ENCODE measurements at regions not wholly inside any gene's neighbourhood (a gene's known extent, or its start where the extent isn't known, plus 50 kb on each side); places are given as distances from the start of the nearest gene placed in this dataset.
A peak's percentile ranks its signal among the peaks of the same experiment; 100 is the strongest.

DNA sequence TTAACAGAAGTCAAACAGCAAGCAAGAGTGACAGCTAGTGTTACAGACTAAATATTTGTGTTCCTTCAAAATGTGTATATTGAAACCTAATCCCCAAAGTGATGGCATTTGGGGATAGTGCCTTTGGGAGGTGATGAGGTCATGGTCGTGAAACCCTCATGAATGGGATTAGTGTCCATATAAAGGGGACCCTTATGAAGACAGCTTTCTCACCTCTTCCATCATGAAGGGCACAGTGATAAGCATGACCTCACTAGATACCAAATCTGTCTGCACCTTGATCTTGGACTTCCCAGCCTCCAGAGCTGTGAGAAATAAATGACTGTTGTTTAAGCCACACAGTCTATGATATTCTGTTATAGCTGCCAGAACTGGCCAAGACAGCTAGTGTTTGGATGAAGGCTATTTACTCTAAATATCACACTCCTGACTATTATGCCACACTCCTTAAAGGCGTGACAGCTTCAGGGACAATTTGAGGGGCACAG is 235.7 kb upstream of the TMEM72 start:
- WGBS, 2 donors: 74 to 81% methylated on average over 2 of the region's 2 CpGs
- intact Hi-C loops (cut with DNase I): loop anchor here in 1 of 10 donors (10.0 kb wide), 1 partner anchor 159 kb away; no protein-coding TSS in a partner anchor

DNA sequence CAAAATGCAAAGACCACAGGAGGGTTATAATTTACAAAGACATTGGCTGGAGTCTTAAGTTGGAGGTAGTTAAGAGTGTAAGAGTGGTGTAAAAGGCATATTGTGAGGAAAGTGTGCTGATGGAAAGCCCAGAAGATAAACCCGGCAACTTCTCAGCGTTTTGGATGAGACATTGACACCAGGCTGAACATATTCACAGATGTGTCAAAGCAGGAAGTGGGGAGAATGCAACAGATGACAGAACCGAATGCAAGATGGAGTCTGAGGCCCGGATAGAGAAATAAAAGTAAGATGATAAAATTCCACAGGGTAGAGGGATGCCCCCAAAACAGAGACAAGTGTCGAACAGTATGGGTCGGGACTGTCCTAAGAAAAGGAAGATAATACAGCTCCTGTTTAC is 230.4 kb upstream of the TMEM72 start:
- Histone ChIP-seq H3K36me3 (no peaks in the 10 kb centered on the region), H3K9me3 (no peaks in the 10 kb centered on the region), H3K27me3 (no peaks in the 10 kb centered on the region), H3K27ac (no peak overlapping the region), H3K4me3 (no peak overlapping the region), H3K4me1 (peaks cover 3 to 38% (median 14%) of the 10 kb centered on the region in 9 donors)
- 73 to 80% methylated on average over 6 of the region's 6 CpGs for WGBS, 2 donors
- ATAC-seq: no peak
- TF ChIP-seq, protein P1, sequence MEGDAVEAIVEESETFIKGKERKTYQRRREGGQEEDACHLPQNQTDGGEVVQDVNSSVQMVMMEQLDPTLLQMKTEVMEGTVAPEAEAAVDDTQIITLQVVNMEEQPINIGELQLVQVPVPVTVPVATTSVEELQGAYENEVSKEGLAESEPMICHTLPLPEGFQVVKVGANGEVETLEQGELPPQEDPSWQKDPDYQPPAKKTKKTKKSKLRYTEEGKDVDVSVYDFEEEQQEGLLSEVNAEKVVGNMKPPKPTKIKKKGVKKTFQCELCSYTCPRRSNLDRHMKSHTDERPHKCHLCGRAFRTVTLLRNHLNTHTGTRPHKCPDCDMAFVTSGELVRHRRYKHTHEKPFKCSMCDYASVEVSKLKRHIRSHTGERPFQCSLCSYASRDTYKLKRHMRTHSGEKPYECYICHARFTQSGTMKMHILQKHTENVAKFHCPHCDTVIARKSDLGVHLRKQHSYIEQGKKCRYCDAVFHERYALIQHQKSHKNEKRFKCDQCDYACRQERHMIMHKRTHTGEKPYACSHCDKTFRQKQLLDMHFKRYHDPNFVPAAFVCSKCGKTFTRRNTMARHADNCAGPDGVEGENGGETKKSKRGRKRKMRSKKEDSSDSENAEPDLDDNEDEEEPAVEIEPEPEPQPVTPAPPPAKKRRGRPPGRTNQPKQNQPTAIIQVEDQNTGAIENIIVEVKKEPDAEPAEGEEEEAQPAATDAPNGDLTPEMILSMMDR (IDR thresholded peaks at IDR 0.05): no peak
- intact Hi-C loops (cut with DNase I): loop anchor here in 1 of 10 donors (10.0 kb wide), 1 partner anchor 174 kb away; no protein-coding TSS in a partner anchor
- no peak for DNase-seq

More for the DNA sequence above, 235.7 kb upstream of the TMEM72 start:
- no peak for DNase-seq
- Histone ChIP-seq H3K4me1 (peaks cover 0 to 17% (median 0%) of the 10 kb centered on the region in 9 donors), H3K36me3 (no peaks in the 10 kb centered on the region), H3K9me3 (no peaks in the 10 kb centered on the region), H3K27me3 (no peaks in the 10 kb centered on the region), H3K27ac (no peak overlapping the region), H3K4me3 (no peak overlapping the region)
- TF ChIP-seq, protein P1 (IDR thresholded peaks at IDR 0.05): no peak
- ATAC-seq: no peak

DNA sequence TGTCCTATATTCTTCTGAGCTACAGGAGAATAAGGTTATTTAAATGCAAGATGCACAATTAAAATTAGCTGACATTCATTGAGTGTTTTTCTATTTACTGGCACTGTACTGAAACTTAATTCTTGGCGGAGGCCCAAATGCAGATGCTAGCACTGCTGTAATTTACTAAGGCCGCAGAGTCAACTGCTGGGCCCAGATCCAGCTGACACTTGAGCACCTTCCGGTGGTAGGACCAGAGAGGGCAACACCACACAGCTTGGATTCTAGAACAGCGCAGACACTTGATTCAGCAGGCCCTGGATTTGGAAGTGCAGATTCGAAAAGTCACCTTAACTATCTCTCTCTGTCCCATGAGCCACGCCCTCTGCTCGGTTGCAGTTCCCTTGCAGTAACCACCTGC is 228.6 kb upstream of the TMEM72 start:
- no peak overlapping the region for H3K4me3 ChIP-seq
- DNase-seq (peak in 1 of 2 donors; percentile 26), ATAC-seq (no peak)
- 71 to 74% methylated on average over 7 of the region's 7 CpGs for WGBS, 2 donors
- H3K27ac ChIP-seq: peak overlapping the region in 2 of 10 donors; percentile 12 to 15
- H3K9me3 ChIP-seq: no peaks in the 10 kb centered on the region
- intact Hi-C loops (cut with DNase I): loop anchor here in 1 of 10 donors (10.0 kb wide), 1 partner anchor 172 kb away; no protein-coding TSS in a partner anchor
- TF ChIP-seq, protein P1 (IDR thresholded peaks at IDR 0.05): no peak
- H3K4me1 ChIP-seq: peaks cover 3 to 38% (median 16%) of the 10 kb centered on the region in 9 donors
- H3K36me3 ChIP-seq: no peaks in the 10 kb centered on the region
- H3K27me3 ChIP-seq: peaks cover 0 to 6% (median 0%) of the 10 kb centered on the region in 7 donors

DNA sequence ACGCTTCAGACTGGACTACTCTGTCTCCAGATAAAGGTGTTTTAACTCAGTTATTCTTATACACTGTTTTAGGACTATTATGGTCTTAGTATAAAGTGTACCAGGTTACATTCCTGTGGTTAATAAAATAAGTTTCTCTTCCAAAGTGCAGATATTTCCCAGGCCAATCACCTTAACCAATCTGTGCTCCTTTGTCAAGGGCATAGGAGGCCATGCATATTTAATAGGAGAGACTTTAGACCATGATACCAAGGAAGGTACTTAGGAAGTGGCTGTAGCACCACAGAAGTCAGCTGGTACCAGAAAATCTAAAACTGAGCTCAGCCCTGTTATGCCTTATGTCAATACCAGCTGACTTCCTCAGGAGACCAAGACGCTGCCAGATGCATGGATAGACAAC is 226.5 kb upstream of the TMEM72 start:
- 85 to 95% methylated on average over 2 of the region's 2 CpGs for WGBS, 2 donors
- TF ChIP-seq, protein P1 (IDR thresholded peaks at IDR 0.05): no peak
- intact Hi-C loops (cut with DNase I): loop anchor here in 1 of 10 donors (10.0 kb wide), 1 partner anchor 170 kb away; no protein-coding TSS in a partner anchor

More for the DNA sequence above, 226.5 kb upstream of the TMEM72 start:
- H3K27me3 ChIP-seq: peaks cover 0 to 6% (median 0%) of the 10 kb centered on the region in 7 donors
- H3K4me1 ChIP-seq: peaks cover 3 to 37% (median 16%) of the 10 kb centered on the region in 9 donors
- H3K27ac ChIP-seq: no peak overlapping the region
- no peaks in the 10 kb centered on the region for H3K9me3 ChIP-seq
- no peak for DNase-seq
- no peaks in the 10 kb centered on the region for H3K36me3 ChIP-seq
- no peak for ATAC-seq
- H3K4me3 ChIP-seq: no peak overlapping the region

Measured in heart right ventricle (tissue), 16 donors.